Vagina (tissue), 2 donors: ENCODE measurements at regions not wholly inside any gene's neighbourhood (a gene's known extent, or its start where the extent isn't known, plus 50 kb on each side); places are given as distances from the start of the nearest gene placed in this dataset.

ENCODE experiments used
- POLR2A ChIP-seq, 2 donors: fragments of 450-650 bp; IDR thresholded peaks; one replicate each; pipeline ENCODE4 v1.6.1; 2017; ENCODE audit warnings: antibody characterized with exemption in 2 of 2, mild to moderate bottlenecking in 2 of 2, moderate library complexity in 2 of 2
- TF ChIP-seq, protein P1 (sequence below), 3 experiments: fragments of 450-650 bp in 2 of 3; fragments of 200-600 bp in 1 of 3; sonication (generic) in 1 of 3; IDR thresholded peaks; one replicate each; pipeline ENCODE4 v1.5.1; 2017 to 2019; ENCODE audit warnings: antibody characterized with exemption in 3 of 3, mild to moderate bottlenecking in 2 of 3, moderate library complexity in 2 of 3

DNA sequence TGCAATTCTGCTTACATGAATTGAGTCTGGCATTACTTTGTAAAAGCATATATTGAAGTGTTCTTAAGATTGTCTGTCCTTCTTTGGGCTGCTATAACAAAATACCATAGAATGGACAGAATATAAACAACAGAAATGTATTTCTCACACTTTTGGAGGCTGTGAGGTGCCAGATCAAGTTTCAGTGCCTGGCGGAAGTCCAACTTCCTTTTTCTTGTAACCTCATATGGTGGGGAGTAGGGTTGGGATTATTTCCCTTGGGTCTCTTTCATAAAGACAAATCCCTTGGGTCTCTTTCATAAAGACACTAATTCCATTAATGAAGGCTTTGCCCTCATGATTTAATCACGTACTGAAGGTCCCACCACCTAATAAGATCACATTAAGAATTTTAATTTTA, 199.3 kb upstream of the GRID2 start:
- TF ChIP-seq, protein P1, sequence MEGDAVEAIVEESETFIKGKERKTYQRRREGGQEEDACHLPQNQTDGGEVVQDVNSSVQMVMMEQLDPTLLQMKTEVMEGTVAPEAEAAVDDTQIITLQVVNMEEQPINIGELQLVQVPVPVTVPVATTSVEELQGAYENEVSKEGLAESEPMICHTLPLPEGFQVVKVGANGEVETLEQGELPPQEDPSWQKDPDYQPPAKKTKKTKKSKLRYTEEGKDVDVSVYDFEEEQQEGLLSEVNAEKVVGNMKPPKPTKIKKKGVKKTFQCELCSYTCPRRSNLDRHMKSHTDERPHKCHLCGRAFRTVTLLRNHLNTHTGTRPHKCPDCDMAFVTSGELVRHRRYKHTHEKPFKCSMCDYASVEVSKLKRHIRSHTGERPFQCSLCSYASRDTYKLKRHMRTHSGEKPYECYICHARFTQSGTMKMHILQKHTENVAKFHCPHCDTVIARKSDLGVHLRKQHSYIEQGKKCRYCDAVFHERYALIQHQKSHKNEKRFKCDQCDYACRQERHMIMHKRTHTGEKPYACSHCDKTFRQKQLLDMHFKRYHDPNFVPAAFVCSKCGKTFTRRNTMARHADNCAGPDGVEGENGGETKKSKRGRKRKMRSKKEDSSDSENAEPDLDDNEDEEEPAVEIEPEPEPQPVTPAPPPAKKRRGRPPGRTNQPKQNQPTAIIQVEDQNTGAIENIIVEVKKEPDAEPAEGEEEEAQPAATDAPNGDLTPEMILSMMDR (IDR thresholded peaks at IDR 0.05), result no peak
- no peak for TF ChIP-seq POLR2A (IDR thresholded peaks at IDR 0.05)
